ENCODE measurements at regions not wholly inside any gene's neighbourhood (a gene's known extent, or its start where the extent isn't known, plus 50 kb on each side); places are given as distances from the start of the nearest gene placed in this dataset.
"Not testable (repeated sequence)": the region's sequence is repeated elsewhere in the genome, so short reads cannot be mapped to it uniquely, and the experiment has no call there.

DNA sequence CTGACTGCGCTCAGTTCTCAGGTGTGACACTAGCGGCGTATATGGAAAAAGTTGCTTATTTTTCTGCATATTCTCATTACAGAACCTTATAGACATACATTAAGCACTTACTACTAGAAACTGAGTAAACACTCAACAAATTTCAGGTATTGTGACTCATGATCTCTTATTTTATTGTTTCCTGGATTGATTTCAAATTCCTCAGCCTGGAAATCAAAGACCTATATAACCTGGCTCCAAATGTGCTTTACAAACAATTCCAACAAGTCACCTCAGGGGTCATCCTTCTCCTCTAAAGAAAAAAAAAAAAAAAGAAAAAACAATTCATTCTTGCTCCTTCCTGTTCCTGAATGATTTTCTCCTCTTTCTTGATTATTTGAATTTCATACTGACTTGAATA, 152.3 kb downstream of the ADAM29 start:
- ChIA-PET POLR2A (no interaction called here), CTCF (no interaction called here)
- DNase-seq (ENCODE audit: extremely low spot score), result no peak
- no peak for TF ChIP-seq CTCF (IDR thresholded peaks at IDR 0.05; ENCODE audit: control extremely low read depth, extremely low read depth, low read depth, missing control alignments)

GRCh38 chr4:175071123-175071522, 153.0 kb downstream of the ADAM29 start:
- DNase-seq (ENCODE audit: extremely low spot score), result no peak
- ChIA-PET POLR2A (no interaction called here), CTCF (no interaction called here)
- TF ChIP-seq CTCF (IDR thresholded peaks at IDR 0.05; ENCODE audit: control extremely low read depth, extremely low read depth, low read depth, missing control alignments), result no peak

GRCh38 chr4:175087145-175087544, 169.0 kb downstream of the ADAM29 start:
- CTCF ChIA-PET, result interaction anchor here (1.1 to 1.3 kb wide), 2 partner anchors 10 to 12 kb away, joined by 3 to 4 read pairs; no protein-coding TSS in a partner anchor
- POLR2A ChIA-PET, result no interaction called here
- no peak for DNase-seq (ENCODE audit: extremely low spot score)
- no peak for TF ChIP-seq CTCF (IDR thresholded peaks at IDR 0.05; ENCODE audit: control extremely low read depth, extremely low read depth, low read depth, missing control alignments)

DNA sequence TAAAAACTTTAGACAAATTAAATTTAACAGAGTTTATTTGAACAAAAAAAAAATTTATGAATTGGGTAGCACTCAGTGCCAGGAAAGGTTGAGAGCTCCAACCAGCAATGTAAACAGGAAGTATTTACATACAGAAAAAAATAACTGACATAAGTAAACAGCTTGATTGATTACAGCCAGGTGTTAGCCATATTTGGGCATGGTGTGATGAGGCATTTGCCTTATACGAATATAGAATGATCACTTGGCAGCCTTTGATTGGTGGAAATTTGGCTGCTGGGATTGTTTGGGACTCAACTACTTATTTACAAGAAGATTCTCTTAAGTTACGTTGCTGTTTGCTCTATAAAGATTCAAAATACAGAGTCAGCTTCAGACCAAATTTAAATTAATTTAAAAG, 172.0 kb downstream of the ADAM29 start:
- no peak for DNase-seq (ENCODE audit: extremely low spot score)
- TF ChIP-seq CTCF (IDR thresholded peaks at IDR 0.05; ENCODE audit: control extremely low read depth, extremely low read depth, low read depth, missing control alignments), result no peak
- CTCF ChIA-PET, result no interaction called here
- POLR2A ChIA-PET, result no interaction called here

- no peak for DNase-seq (ENCODE audit: extremely low spot score)
- TF ChIP-seq CTCF (IDR thresholded peaks at IDR 0.05; ENCODE audit: control extremely low read depth, extremely low read depth, low read depth, missing control alignments), result no peak
- ChIA-PET POLR2A (no interaction called here), CTCF (no interaction called here)
Observed at GRCh38 chr4:175091649-175092048, 173.5 kb downstream of the ADAM29 start.

DNA sequence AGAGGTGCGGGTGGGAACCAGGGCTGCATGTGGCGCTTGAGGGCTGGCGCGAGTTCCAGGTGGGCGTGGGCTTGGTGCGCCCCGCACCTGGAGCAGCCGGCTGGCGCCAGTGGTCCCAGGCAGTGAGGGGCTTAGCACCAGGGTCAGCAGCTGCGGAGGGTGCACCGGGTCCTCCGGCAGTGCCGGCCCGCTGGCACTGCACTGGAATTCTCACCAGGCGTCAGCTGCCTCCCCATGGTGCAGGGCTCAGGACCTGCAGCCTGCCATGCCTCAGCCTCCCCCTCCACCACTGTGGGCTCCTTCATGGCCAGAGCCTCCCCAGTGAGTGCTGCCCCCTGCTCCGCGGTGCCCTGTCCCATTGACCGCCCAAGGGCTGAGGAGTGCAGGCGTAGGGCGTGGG, 174.0 kb downstream of the ADAM29 start:
- TF ChIP-seq CTCF (IDR thresholded peaks at IDR 0.05; ENCODE audit: control extremely low read depth, extremely low read depth, low read depth, missing control alignments), result no peak
- ChIA-PET POLR2A (no interaction called here), CTCF (no interaction called here)
- no peak for DNase-seq (ENCODE audit: extremely low spot score)

DNA sequence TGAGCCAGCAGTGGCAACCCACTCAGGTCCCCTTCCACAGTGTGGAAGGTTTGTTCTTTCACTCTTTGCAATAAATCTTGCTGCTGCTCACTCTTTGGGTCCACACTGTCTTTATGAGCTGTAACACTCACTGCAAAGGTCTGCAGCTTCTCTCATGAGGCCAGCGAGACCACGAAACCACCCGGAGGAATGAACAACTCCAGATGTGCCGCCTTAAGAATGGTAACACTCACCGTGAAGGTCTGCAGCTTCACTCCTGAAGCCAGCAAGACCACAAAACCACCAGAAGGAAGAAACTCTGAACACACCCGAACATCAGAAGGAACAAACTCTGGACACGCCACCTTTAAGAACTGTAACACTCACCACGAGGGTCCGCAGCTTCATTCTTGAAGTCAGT, 174.9 kb downstream of the ADAM29 start:
- DNase-seq (ENCODE audit: extremely low spot score); CTCF ChIA-PET; POLR2A ChIA-PET: not testable (repeated sequence)

Measured in GM10248 (cell line).